SJCRH30 (cell line): ENCODE measurements at regions not wholly inside any gene's neighbourhood (a gene's known extent, or its start where the extent isn't known, plus 50 kb on each side); places are given as distances from the start of the nearest gene placed in this dataset.

Experiments used
- DNase-seq, 2 experiments: peaks; one replicate each; pipeline ENCODE4 v3.0.0-alpha.2; 2015 to 2020
- H3K27ac ChIP-seq: fragments of 250-450 bp; sonication (Bioruptor Pico); 2 replicates; pipeline ENCODE4 v1.5.1; 2020; ENCODE audit warnings: mild to moderate bottlenecking, moderate library complexity
- H3K27me3 ChIP-seq: fragments of 250-450 bp; sonication (Bioruptor Pico); 2 replicates; pipeline ENCODE4 v1.5.1; 2020; ENCODE audit warnings: mild to moderate bottlenecking, moderate library complexity
- H3K36me3 ChIP-seq: fragments of 250-450 bp; sonication (Bioruptor Pico); 2 replicates; pipeline ENCODE4 v1.5.1; 2020; ENCODE audit warnings: mild to moderate bottlenecking, moderate library complexity
- H3K4me1 ChIP-seq: fragments of 250-450 bp; sonication (Bioruptor Pico); 2 replicates; pipeline ENCODE4 v1.5.1; 2020; ENCODE audit warnings: mild to moderate bottlenecking, moderate library complexity
- H3K4me3 ChIP-seq: fragments of 250-450 bp; sonication (Bioruptor Pico); 2 replicates; pipeline ENCODE4 v1.5.1; 2020; ENCODE audit warnings: mild to moderate bottlenecking, moderate library complexity
- H3K9me3 ChIP-seq: fragments of 250-450 bp; sonication (Bioruptor Pico); replicated peaks from 2 replicates; pipeline ENCODE4 v1.5.1; 2020; ENCODE audit warnings: mild to moderate bottlenecking, moderate library complexity

- H3K4me1 ChIP-seq = no peaks in the 10 kb centered on the region
- no peak for DNase-seq
These were observed 300.0 kb downstream of the KIF4B start for GRCh38 chr5:155313518-155313917.

GRCh38 chr5:155316070-155316714, 302.6 kb downstream of the KIF4B start:
- no peaks in the 10 kb centered on the region for H3K36me3 ChIP-seq
- no peaks in the 10 kb centered on the region for H3K9me3 ChIP-seq
- no peak overlapping the region for H3K27ac ChIP-seq
- no peak overlapping the region for H3K4me3 ChIP-seq
- DNase-seq = no peak
- no peaks in the 10 kb centered on the region for H3K27me3 ChIP-seq
- no peaks in the 10 kb centered on the region for H3K4me1 ChIP-seq

More at GRCh38 chr5:155313518-155313917, 300.0 kb downstream of the KIF4B start:
- Histone ChIP-seq H3K27ac (no peak overlapping the region), H3K36me3 (no peaks in the 10 kb centered on the region), H3K27me3 (no peaks in the 10 kb centered on the region), H3K4me3 (no peak overlapping the region), H3K9me3 (no peaks in the 10 kb centered on the region)

GRCh38 chr5:155332618-155333017, 319.1 kb downstream of the KIF4B start:
- Histone ChIP-seq H3K4me1 (no peaks in the 10 kb centered on the region), H3K36me3 (no peaks in the 10 kb centered on the region), H3K4me3 (no peak overlapping the region), H3K27ac (no peak overlapping the region), H3K9me3 (no peaks in the 10 kb centered on the region), H3K27me3 (no peaks in the 10 kb centered on the region)
- DNase-seq = no peak

- no peaks in the 10 kb centered on the region for H3K27me3 ChIP-seq
- H3K27ac ChIP-seq = no peak overlapping the region
- H3K36me3 ChIP-seq = no peaks in the 10 kb centered on the region
- no peaks in the 10 kb centered on the region for H3K9me3 ChIP-seq
- no peak overlapping the region for H3K4me3 ChIP-seq
- no peak for DNase-seq
- no peaks in the 10 kb centered on the region for H3K4me1 ChIP-seq
These were observed 329.4 kb downstream of the KIF4B start for GRCh38 chr5:155342956-155343355.

- Histone ChIP-seq H3K27ac (no peak overlapping the region), H3K9me3 (no peaks in the 10 kb centered on the region), H3K27me3 (no peaks in the 10 kb centered on the region), H3K4me3 (no peak overlapping the region), H3K36me3 (no peaks in the 10 kb centered on the region), H3K4me1 (no peaks in the 10 kb centered on the region)
- no peak for DNase-seq
These were observed 329.9 kb downstream of the KIF4B start for GRCh38 chr5:155343468-155343867.

- no peak overlapping the region for H3K27ac ChIP-seq
- DNase-seq = no peak
- 0 out of 2 replicates have a peak, but pooled peaks cover 3% of the 10 kb centered on the region for H3K9me3 ChIP-seq
- no peaks in the 10 kb centered on the region for H3K27me3 ChIP-seq
- no peaks in the 10 kb centered on the region for H3K4me1 ChIP-seq
- H3K4me3 ChIP-seq = no peak overlapping the region
- no peaks in the 10 kb centered on the region for H3K36me3 ChIP-seq
These were observed 339.7 kb downstream of the KIF4B start for GRCh38 chr5:155353231-155353630.

GRCh38 chr5:155366096-155366495, 352.5 kb downstream of the KIF4B start:
- Histone ChIP-seq H3K36me3 (no peaks in the 10 kb centered on the region), H3K4me1 (no peaks in the 10 kb centered on the region), H3K27ac (no peak overlapping the region), H3K9me3 (no peaks in the 10 kb centered on the region), H3K4me3 (no peak overlapping the region), H3K27me3 (no peaks in the 10 kb centered on the region)
- DNase-seq = no peak

GRCh38 chr5:155367841-155368240, 354.3 kb downstream of the KIF4B start:
- no peak overlapping the region for H3K27ac ChIP-seq
- H3K27me3 ChIP-seq = no peaks in the 10 kb centered on the region
- no peaks in the 10 kb centered on the region for H3K4me1 ChIP-seq
- no peak for DNase-seq
- no peak overlapping the region for H3K4me3 ChIP-seq
- H3K9me3 ChIP-seq = no peaks in the 10 kb centered on the region
- H3K36me3 ChIP-seq = no peaks in the 10 kb centered on the region

GRCh38 chr5:155368490-155368889, 354.9 kb downstream of the KIF4B start:
- H3K36me3 ChIP-seq = no peaks in the 10 kb centered on the region
- no peak for DNase-seq
- no peaks in the 10 kb centered on the region for H3K4me1 ChIP-seq
- H3K27me3 ChIP-seq = no peaks in the 10 kb centered on the region
- no peak overlapping the region for H3K27ac ChIP-seq
- no peaks in the 10 kb centered on the region for H3K9me3 ChIP-seq
- no peak overlapping the region for H3K4me3 ChIP-seq

- no peaks in the 10 kb centered on the region for H3K27me3 ChIP-seq
These were observed 366.9 kb downstream of the KIF4B start for GRCh38 chr5:155380480-155380879.

GRCh38 chr5:155381654-155382053, 368.1 kb downstream of the KIF4B start:
- Histone ChIP-seq H3K4me3 (no peak overlapping the region), H3K36me3 (no peaks in the 10 kb centered on the region), H3K27me3 (no peaks in the 10 kb centered on the region), H3K27ac (no peak overlapping the region), H3K9me3 (no peaks in the 10 kb centered on the region), H3K4me1 (no peaks in the 10 kb centered on the region)
- no peak for DNase-seq

More at GRCh38 chr5:155380480-155380879, 366.9 kb downstream of the KIF4B start:
- no peaks in the 10 kb centered on the region for H3K4me1 ChIP-seq
- H3K36me3 ChIP-seq = no peaks in the 10 kb centered on the region
- no peaks in the 10 kb centered on the region for H3K9me3 ChIP-seq
- no peak overlapping the region for H3K4me3 ChIP-seq
- no peak for DNase-seq
- no peak overlapping the region for H3K27ac ChIP-seq

GRCh38 chr5:155389498-155389897, 375.9 kb downstream of the KIF4B start:
- no peak for DNase-seq
- Histone ChIP-seq H3K36me3 (no peaks in the 10 kb centered on the region), H3K4me3 (no peak overlapping the region), H3K4me1 (no peaks in the 10 kb centered on the region), H3K27ac (no peak overlapping the region), H3K27me3 (no peaks in the 10 kb centered on the region), H3K9me3 (no peaks in the 10 kb centered on the region)

GRCh38 chr5:155394727-155395126, 381.2 kb downstream of the KIF4B start:
- no peak for DNase-seq
- no peaks in the 10 kb centered on the region for H3K36me3 ChIP-seq
- no peaks in the 10 kb centered on the region for H3K9me3 ChIP-seq
- H3K27ac ChIP-seq = no peak overlapping the region
- H3K4me3 ChIP-seq = no peak overlapping the region
- no peaks in the 10 kb centered on the region for H3K27me3 ChIP-seq
- H3K4me1 ChIP-seq = no peaks in the 10 kb centered on the region

GRCh38 chr5:155402927-155403640, 389.5 kb downstream of the KIF4B start:
- DNase-seq = peak; percentile 87 to 91

GRCh38 chr5:155406815-155407214, 393.3 kb downstream of the KIF4B start:
- Histone ChIP-seq H3K36me3 (no peaks in the 10 kb centered on the region), H3K9me3 (no peaks in the 10 kb centered on the region; the same call in 1 of the 2 replicates), H3K27me3 (peaks cover 6% of the 10 kb centered on the region; the same call in 1 of the 2 replicates), H3K27ac (no peak overlapping the region), H3K4me3 (no peak overlapping the region), H3K4me1 (peaks cover 8% of the 10 kb centered on the region)
- DNase-seq = no peak

More at GRCh38 chr5:155402927-155403640, 389.5 kb downstream of the KIF4B start:
- Histone ChIP-seq H3K4me3 (no peak overlapping the region), H3K9me3 (no peaks in the 10 kb centered on the region; the same call in 1 of the 2 replicates), H3K4me1 (peaks cover 8% of the 10 kb centered on the region), H3K36me3 (no peaks in the 10 kb centered on the region), H3K27ac (peak overlapping the region; percentile 33), H3K27me3 (no peaks in the 10 kb centered on the region)
